GM12892 (cell line): ENCODE measurements at regions not wholly inside any gene's neighbourhood (a gene's known extent, or its start where the extent isn't known, plus 50 kb on each side); places are given as distances from the start of the nearest gene placed in this dataset.

ENCODE experiments used
- POLR2A ChIP-seq: IDR thresholded peaks from 2 replicates; pipeline ENCODE4 v1.6.1; 2011; ENCODE audit warnings: low read depth, low read length, control low read depth
- POLR2AphosphoS5 ChIP-seq: IDR thresholded peaks from 2 replicates; pipeline ENCODE4 v1.6.1; 2011; ENCODE audit warnings: low read depth, low read length, control low read depth
- TAF1 ChIP-seq: IDR thresholded peaks from 2 replicates; pipeline ENCODE4 v1.6.1; 2011; ENCODE audit warnings: low read depth, mild to moderate bottlenecking, control low read depth, low read length, borderline replicate concordance

GRCh38 chr17:33464669-33465280 is 171.7 kb upstream of the ASIC2 start:
- TF ChIP-seq POLR2A, result no peak
- TF ChIP-seq TAF1, result no peak
- no peak for TF ChIP-seq POLR2AphosphoS5
